GM21381 (cell line): ENCODE measurements at regions not wholly inside any gene's neighbourhood (a gene's known extent, or its start where the extent isn't known, plus 50 kb on each side); places are given as distances from the start of the nearest gene placed in this dataset.

Experiments
- ATAC-seq: cut with Tn5 transposase; IDR thresholded peaks from one replicate; pipeline ENCODE4 v1.9.1; 2021; ENCODE audit warnings: mild to moderate bottlenecking, moderate library complexity; ENCODE audit not compliant: unreplicated experiment

DNA sequence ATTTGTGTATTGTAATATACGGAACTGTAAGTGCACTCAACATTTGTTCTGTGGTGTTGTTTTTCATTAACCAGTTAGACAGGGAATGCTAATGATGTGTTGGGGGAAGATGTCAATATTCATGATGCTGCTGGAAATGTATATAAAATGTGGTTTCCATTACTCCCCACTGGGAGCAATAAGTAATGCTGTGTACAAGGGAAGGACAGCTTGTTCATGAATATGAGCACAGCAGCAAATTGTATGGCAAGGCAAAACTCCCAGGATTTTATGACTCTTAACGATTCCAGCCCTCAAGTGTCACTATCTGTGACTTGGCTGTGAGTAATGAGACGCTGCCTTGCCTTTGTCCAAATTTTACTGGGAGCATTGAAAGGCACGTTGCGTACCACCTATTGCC, 312.4 kb upstream of the DDX18 start:
- no peak for ATAC-seq

DNA sequence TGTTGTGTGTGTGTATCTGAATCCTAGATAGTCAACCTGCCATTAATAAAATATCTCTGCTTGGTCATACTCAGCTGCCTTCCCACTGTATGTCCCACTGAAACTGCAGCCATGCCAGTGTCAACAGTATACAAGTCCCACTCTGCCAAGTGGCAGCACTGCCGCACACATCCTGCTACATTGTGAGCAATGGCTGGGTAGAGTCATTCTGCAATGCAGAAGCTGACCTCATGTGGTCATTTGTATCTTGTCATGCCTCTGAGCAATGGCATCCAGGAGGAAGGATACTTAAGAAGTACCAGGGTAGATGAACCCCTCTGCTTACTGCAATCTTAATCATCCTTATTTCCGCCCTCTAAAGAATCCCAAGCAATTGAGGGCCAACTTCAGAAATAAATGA, 302.2 kb upstream of the DDX18 start:
- ATAC-seq = no peak

DNA sequence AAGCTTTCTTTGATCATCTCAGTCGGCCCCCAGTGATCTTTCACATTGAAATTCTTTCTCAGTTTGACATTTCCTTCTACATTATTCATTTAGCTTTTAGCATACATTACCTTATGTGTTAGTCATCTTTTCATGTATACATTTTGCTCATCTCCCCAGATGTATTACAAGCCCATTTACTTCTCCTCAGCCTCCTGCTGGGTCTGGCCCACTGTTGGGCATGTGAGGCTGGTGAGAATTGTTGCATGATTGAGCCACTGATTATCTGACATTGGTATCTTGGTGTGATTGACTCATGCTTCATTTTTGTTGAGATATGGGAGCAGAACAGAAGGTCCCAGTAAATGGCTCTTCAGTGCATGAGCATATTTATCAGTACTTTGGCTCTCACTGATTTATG, 300.1 kb upstream of the DDX18 start:
- ATAC-seq = no peak

DNA sequence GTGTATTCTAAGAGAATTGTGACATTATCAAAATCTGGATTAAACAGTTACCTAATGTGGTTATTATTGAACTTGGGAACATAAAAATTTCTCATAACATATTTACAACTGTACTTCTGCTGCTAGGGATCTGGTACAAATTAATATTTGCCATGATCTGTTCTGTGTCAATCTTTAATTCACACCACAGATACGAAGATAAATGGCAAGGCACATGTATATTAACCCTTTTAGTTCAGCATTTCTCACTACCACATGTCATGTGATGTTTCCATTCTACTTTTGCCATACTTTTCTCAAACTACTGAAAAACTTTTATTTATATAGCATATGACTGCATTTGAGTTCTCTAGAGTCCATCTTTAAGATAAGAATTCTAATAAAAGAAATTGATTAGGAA, 295.3 kb upstream of the DDX18 start:
- no peak for ATAC-seq

DNA sequence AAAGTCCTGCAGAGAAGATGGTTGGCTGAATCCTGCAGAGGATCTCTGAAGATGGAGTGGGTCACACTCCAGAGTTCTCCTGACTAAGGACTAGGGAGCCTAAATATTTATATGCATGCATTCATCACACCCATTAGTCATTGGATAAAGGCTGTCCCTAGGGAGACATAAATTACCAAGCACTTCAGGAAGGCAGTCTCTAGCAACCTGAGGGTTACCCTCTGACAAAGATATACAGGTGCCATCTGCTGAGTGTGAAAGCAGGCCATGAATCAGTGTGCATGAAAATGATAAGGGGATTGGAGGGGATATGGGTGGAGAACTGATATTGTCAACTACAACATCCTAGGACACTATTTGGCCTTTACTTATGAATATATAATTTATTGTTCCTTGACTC, 294.8 kb upstream of the DDX18 start:
- no peak for ATAC-seq

DNA sequence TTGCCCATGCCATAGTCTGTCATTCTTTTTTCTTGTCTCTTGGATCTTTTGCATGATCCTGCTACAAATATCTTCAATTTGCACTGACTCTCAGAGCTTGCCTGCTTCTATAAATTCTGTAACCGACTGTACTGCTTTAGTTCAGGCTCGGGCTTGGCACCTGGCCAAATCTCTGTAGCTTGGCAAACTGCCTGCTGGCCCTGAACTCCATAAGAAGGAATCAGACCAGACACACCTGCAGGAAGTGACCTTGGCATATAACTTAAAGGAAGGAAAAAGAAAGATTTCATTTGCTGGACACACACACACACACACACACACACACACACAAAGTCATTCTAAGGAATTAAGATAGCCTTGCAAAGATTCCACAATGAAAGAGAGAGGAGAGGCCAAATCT, 291.2 kb upstream of the DDX18 start:
- no peak for ATAC-seq

DNA sequence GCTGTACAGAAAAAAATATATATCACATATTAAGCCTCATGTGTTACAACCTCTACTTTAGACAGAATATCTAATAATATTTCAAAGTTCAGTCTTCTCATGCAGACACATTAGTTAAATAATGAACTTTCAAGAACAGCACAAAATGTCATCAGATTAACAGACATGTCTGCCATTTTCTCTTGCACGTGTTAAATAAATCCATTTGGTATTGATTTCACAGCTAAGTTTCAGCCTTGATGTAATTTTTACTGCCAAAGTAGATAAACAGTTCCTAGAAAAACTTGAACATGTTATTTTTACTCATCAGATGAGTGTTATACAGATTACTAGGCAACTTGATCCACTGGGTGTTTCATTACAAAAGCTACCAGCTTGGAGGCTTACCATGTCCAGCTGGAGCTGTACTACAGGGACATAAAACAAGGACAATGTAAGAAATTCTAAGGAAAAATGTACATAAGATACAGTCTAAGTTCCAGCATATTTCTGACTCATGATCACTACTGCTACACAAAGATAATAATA, 290.7 kb upstream of the DDX18 start:
- ATAC-seq = no peak

DNA sequence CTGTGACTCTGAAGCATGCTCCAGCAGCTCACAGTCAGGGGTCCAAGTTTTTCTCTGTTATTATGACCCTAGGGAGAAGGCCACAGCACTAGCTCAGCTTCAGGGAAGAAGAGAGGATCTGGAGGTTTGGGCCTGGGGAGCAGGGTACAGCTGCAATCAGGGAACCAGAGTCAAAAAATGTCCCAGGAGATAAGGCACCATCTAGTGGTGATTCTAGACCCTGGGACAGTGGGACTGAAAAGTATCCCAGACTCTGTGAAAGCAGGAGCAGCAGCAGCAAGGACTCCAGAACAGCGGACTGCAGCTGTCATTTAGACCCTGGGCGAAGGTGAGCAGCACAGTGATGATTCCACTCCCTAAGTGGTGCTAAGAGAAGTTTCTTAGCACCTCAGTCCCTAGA, 278.4 kb upstream of the DDX18 start:
- ATAC-seq = no peak

DNA sequence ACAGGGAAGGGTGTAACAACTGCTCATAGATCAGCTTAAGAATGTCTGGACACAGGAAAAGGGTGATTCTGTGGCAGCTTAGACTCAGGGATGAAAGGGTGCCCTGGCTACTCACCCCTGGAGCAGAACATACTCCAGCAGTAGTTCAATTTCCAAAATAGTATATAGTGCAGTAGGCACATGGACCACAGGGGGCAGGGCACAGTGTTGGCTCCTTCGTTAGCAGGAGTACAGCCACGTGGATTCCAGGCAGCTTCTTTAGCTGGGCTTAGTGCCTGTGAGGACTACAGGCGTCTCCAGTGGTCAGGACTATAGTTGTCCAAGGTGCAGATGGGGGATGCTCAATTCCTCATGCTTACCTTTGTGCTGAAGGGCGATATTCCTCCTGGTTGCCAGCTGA, 277.5 kb upstream of the DDX18 start:
- ATAC-seq = no peak

DNA sequence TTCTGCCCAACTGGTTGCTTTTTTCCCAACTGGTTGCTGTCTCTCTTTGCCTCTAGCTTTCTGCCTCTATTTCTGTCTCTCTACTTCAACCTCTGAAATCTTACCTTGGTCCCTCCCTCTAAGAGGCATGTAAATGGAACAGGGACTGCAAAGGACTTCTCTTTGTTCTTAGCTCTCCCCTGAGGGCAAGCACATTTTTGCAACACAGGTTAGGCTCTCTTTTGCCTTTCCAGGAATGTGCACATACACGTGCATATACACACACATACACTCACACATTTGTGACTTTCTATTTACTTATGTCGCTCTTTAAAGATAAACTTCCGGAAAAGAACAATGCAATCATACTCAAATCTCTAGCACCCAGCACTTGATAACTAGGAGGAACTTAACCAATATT, 262.6 kb upstream of the DDX18 start:
- ATAC-seq = no peak

DNA sequence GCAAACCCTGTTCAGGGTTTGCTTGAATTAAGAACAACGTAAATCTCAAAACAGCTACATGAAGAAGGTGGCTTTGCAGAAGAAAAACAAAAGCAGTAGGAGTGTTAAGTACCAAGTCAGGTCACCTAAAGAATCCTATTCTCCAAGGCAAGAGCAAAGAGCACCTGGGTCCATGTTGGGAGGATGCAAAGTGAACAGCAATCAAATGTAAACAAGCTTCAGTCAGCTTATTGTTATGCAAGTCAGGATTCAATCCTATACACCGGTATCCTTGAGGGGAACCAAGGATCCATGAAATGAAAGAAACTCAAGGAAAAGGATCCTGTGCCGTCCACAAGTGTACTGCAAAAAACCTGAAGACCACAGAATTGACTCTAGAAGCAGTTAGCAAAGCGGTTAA, 261.0 kb upstream of the DDX18 start:
- ATAC-seq = no peak

DNA sequence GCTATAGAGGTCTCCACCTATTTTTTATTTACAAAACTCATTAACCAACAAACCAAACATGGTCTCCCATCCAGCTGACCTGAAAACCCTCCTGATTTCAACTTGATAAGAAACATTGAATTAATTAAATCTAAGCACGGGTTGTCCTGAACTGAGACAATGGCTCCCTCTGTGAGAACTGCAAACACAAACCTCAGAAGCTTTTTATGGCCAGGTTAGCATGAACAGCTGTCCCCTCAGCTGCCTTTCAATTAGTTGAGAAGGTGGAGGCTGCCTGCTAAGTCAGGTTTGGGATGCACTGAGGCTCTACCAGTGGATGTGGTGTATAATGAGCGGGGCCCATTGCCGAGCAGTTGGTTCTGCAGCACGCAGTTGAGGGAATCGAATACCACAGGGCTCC, 258.5 kb upstream of the DDX18 start:
- ATAC-seq = no peak

DNA sequence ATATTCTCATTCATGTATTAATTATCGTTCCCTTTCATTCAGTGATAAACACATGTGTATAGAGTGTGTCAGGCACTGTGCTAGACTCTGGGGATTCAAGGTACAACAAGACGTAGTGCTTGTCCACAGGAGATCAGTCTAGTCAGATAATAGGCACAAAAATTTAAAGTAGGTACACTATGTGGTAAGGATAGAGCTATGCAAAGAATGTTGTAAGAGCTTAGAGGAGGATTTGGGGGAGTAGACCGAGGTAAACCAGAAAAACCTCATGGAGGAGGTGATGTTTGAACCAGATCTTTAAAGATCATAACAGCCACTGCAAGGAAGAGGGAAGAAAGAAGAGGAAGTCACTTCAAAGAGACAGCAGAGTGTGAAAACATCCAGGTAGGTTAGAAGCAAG, 256.9 kb upstream of the DDX18 start:
- ATAC-seq = no peak

DNA sequence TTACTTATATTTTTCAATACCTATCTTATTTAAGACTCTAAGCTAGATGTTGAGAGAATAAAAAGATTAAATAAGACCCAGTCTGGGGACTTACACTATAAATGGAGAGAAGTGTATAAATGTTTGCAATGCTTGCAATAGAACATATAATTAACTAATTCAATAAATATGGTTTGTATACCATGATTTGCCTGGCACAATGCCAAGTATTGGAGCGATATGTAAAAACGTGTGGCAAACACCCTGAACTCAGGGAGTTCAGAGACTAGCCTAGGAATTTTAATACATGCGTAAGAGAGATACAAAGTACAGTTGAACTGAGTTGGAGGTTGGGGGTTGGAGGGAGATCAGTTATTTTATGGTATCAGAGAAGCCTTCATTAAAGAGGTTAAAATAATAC, 251.8 kb upstream of the DDX18 start:
- no peak for ATAC-seq

DNA sequence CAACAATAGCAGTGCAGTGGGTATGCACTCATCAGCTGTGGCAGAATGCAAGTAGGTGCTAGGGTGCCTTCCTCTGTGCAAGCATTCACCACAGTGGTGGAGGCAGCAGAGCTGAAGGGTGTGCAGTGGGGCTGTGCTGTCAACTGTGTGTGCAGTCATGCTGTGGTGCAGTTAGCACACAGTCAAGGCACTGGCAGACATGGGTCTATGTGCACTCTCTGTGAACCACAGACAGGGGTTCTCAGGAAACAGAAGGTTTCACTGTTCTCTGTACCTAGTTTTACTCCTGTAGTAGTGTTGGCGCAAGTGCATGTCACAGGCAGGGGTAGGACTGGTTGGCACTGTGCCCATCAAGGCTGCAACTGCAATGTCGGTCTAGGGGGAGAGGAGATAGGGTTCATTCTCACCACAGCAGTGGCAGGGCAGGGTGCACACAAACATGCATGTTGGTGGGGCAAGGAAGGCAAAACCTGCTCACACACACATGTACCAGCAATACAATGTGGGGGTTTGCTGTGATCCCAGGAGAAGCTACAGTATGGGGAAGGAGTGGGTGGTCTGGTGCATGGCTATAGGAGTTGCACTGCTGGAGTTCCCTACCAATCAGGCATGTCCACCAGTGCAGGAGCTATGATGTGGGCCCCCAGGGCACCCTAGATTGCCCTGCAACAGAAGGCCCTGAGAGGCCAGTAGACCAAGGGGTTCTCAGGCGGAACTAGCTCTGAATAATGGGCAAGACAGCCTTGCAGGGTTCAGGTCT, 242.7 kb upstream of the DDX18 start:
- no peak for ATAC-seq

DNA sequence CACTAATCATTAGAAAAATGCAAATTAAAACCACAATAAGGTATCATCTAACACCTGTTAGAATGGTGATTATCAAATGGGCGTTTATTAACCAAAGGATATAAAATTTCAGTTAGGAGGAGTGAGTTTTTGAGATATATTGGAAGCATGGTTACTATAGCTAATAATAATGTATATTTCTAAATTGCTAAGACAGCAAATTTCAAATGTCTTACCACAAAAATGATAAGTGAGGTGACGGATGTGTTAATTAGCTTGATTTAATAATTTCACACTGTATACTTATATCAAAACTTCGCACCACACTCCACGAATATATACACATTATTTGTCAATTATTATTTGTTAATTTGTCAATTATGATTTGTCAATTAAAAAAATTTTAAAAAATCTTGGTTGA, 227.2 kb upstream of the DDX18 start:
- ATAC-seq = no peak

DNA sequence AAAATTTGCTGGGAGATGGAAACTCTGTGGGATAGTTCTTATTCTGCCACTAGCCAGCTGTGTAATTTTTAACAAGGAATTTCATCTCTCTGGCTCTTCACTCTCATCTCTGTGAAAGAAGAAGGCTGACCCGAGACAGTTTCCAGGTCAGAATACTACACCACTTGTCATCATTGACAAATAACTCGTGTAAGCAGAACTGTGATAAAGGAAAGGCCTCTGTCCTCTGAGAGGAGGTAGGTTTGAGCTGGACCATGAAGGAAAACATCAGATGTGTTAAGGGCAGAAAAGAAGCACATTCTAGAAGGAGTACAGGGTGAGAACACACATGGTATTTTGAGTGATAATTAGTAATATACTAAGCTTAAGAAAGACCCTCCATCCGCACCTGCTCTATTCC, 211.4 kb upstream of the DDX18 start:
- ATAC-seq = no peak

DNA sequence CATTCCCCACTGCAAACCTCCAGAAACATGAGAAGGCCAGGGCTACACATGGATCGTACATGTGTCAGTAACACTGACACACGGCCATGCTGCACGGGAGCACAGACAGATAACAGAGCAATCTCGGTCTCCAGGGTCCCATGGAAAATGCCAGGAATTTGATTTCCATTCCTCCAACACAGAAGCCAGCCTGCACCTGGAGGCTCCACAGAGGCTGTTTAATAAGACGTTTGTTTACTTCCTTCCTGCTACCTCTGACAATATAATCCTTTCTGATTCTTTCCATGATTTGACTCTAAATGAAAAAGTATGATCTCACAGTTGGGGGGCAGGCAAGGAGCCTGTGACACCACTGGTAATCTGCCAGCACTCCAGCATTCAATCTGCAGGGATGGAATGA, 210.9 kb upstream of the DDX18 start:
- no peak for ATAC-seq

DNA sequence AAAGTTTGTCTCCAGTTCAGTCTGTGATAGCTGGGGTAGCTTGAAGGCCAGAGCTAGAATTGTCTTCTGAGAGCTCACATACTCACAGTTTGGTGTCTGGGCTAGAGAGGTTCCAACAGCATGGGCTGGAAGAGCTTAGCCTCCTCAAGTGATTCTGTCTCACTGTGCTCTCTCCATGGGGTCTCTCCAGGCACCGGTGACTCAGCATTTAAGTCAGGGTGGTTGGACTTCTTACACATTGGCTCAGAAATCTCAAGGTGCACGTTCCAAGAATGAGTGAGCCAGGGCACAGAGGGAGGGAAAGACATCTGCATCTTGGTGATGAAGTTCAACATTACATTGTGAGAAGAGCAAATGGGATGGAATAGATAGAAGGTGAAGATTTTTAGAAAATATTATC, 207.3 kb upstream of the DDX18 start:
- ATAC-seq = no peak

DNA sequence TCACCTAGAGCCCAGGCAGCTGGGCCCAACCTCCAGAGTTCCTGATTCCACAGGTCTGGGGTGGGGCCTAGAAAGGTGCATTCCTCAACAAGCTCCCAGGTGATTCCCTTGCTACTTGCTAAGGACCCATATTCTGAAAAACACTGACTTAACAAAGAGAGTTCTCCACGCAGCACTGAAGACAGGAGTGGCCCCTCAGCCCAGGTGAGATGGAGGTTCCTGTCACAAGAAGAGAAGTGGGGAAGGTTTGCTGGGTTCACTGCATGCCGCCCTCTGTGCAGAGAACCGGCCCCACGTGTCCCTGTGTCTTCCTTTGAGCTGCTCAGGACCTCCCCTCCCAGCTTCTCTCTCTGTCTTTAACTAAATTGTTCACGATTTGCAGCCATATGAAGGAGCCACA, 201.4 kb upstream of the DDX18 start:
- ATAC-seq = no peak

DNA sequence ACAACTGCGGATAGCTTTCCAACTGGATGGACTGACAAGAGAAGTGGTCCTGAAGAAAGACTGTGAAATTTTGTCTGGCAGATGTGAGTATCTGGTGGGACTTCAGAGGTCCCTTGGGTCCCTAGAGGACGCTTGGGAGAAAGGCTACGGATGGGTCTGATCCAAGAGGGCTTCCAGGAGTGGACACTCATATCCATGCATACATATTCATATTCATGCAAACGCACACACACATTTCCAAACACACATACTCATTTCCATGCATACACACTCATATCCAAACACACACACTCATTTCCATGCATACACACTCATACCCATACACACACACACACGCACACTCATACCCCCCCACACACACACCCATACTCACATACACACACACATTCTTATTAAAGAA, 200.2 kb upstream of the DDX18 start:
- ATAC-seq = no peak

DNA sequence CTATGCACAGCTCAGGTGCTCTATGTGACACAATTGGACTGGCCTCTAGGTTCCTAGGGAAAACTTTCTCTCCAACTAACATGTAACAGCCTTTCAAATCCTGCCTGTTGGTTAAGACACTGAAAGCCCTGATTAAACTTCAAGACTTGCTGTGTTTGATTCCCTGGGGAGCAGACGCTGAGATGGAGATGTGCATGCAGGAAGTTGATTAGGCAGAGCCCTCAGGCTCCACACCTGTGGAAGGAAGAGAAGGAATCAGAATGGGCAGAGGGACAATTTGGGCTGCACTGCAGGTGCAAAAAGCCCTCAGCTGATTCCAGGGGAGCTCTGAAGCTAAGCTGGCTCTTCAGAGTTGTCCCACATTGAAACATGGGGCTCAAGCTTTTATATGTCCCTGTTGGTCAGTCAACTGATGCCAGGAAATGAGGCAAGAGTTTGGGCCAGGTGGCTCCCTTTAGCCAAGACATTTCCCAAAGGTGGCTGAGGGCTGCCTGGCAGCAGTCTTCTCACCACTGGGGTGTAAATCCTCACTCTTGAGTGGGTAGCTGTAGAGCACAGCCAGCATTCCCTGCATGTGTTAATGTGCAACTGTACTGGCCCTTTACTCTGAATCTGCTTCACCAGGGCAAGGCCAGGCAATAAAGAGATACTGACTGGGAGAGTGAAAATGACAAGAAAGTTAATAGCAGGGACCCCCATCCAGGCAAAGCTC, 199.5 kb upstream of the DDX18 start:
- no peak for ATAC-seq

DNA sequence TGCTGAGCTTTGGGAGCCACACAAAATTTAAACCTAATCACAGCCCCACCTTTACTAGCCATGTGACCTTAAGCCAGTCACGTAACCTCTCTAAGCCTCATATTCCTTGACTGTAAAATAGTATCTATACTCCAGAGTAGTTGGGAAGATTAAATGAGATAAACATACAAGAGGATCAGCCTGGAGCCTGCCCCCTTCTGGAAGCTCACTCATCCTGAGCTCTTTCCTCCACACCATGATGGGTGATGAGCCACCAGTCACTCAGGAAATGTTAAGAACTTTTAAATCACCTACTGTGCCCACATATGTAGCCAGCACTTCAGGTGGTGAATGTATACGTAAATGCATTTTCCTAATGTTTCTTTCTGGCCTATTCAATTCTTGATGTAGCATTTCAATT, 195.9 kb upstream of the DDX18 start:
- no peak for ATAC-seq
